H1 (cell line): ENCODE measurements at regions not wholly inside any gene's neighbourhood (a gene's known extent, or its start where the extent isn't known, plus 50 kb on each side); places are given as distances from the start of the nearest gene placed in this dataset.

ENCODE experiments used
- CTCF ChIA-PET: fragments of 300-600 bp; sonication (Branson Sonifier 250); formaldehyde crosslinking; loops from one replicate; lab custom pipeline; 2021; ENCODE audit not compliant: partially characterized antibody; lab: Charles Lee
- POLR2A ChIA-PET: fragments of 300-600 bp; sonication (Branson Sonifier 250); formaldehyde crosslinking; loops from one replicate; lab custom pipeline; 2021; ENCODE audit warnings: inconsistent platforms; ENCODE audit not compliant: partially characterized antibody; lab: Charles Lee
- DNase-seq, 2 experiments: peaks; one replicate each; pipeline versions ENCODE4 v3.0.0 to v3.0.0-alpha.2; 2010 to 2022; ENCODE audit warnings: low spot score in 2 of 2, low read depth in 1 of 2, mixed read lengths in 1 of 2
- FAIRE-seq: peaks from 2 replicates; lab custom pipeline; 2011; peaks lifted over from hg19 to GRCh38; lab: Jason Lieb, UNC
- H2AFZ ChIP-seq: 2 replicates; pipeline ENCODE4 v1.8.1; 2012; ENCODE audit warnings: low read length, inconsistent platforms
- H2AK5ac ChIP-seq: 2 replicates; pipeline ENCODE4 v1.6.1; 2013; ENCODE audit warnings: low read depth, low read length
- H2BK120ac ChIP-seq: replicated peaks from 2 replicates; pipeline ENCODE3; 2013; ENCODE audit warnings: low read depth, low read length, inconsistent platforms
- H2BK12ac ChIP-seq: 2 replicates; pipeline ENCODE4 v1.6.1; 2013; ENCODE audit warnings: low read depth, low read length
- H2BK15ac ChIP-seq: 2 replicates; pipeline ENCODE4 v1.6.1; 2013; ENCODE audit warnings: low read length
- H2BK20ac ChIP-seq: 2 replicates; pipeline ENCODE4 v1.6.1; 2013; ENCODE audit warnings: low read length
- H2BK5ac ChIP-seq: 2 replicates; pipeline ENCODE4 v1.6.1; 2013; ENCODE audit warnings: low read depth, low read length
- H3K14ac ChIP-seq: 2 replicates; pipeline ENCODE4 v1.6.1; 2013; ENCODE audit warnings: inconsistent platforms; ENCODE audit not compliant: insufficient read length
- H3K18ac ChIP-seq: 2 replicates; pipeline ENCODE4 v1.6.1; 2013; ENCODE audit warnings: low read length; ENCODE audit errors: extremely low read depth
- H3K23ac ChIP-seq: 2 replicates; pipeline ENCODE4 v1.6.1; 2013; ENCODE audit warnings: inconsistent platforms; ENCODE audit not compliant: insufficient read length
- H3K23me2 ChIP-seq: 2 replicates; pipeline ENCODE4 v1.6.1; 2013; ENCODE audit warnings: low read depth, low read length
- H3K27ac ChIP-seq: 2 replicates; pipeline ENCODE4 v1.6.1; 2011; ENCODE audit warnings: low read depth, low read length, inconsistent platforms
- H3K27me3 ChIP-seq, 4 experiments: replicated peaks in 1 of 4; 1 replicate in 1 of 4; 2 replicates in 3 of 4; pipeline versions ENCODE4 v1.6.1 to v1.8.1; 2011 to 2013; ENCODE audit warnings: low read length in 3 of 4, mild to moderate bottlenecking in 3 of 4, inconsistent platforms in 2 of 4, mixed read lengths in 2 of 4, moderate library complexity in 1 of 4; ENCODE audit not compliant: control insufficient read depth in 3 of 4, insufficient read depth in 3 of 4; ENCODE audit errors: extremely low read depth in 1 of 4
- H3K36me3 ChIP-seq, 4 experiments: 2 replicates each; pipeline versions ENCODE4 v1.6.1 to v1.8.1; 2011 to 2013; ENCODE audit warnings: mild to moderate bottlenecking in 4 of 4, low read length in 3 of 4, moderate library complexity in 2 of 4, control low read depth in 1 of 4, inconsistent platforms in 1 of 4; ENCODE audit not compliant: insufficient read depth in 4 of 4, control insufficient read depth in 2 of 4
- H3K4ac ChIP-seq: replicated peaks from 2 replicates; pipeline ENCODE3; 2013; ENCODE audit warnings: low read length, low read depth, mixed read lengths, inconsistent platforms; ENCODE audit not compliant: insufficient read length
- H3K4me1 ChIP-seq, 4 experiments: replicated peaks in 1 of 4; 1 replicate in 1 of 4; 2 replicates in 3 of 4; pipeline versions ENCODE4 v1.6.1 to v1.8.1; 2011 to 2013; ENCODE audit warnings: low read length in 3 of 4, inconsistent platforms in 2 of 4, mixed read lengths in 1 of 4; ENCODE audit not compliant: insufficient read depth in 4 of 4, control insufficient read depth in 3 of 4
- H3K4me2 ChIP-seq, 2 experiments: 2 replicates each; pipeline versions ENCODE4 v1.6.1 to v1.8.1; 2011 to 2013; ENCODE audit warnings: low read depth in 2 of 2, low read length in 2 of 2, control low read depth in 1 of 2, inconsistent platforms in 1 of 2, mild to moderate bottlenecking in 1 of 2; ENCODE audit not compliant: insufficient read depth in 1 of 2
- H3K4me3 ChIP-seq, 4 experiments: fragments of 200-600, 300-600 bp in 1 of 4; sonication (generic), shearing (Covaris generic), sonication (Bioruptor Twin) in 1 of 4; 2 replicates each; pipeline versions ENCODE4 v1.5.1 to v1.8.1; 2011 to 2016; ENCODE audit warnings: low read length in 4 of 4, low read depth in 3 of 4, control low read depth in 2 of 4, inconsistent platforms in 2 of 4, mild to moderate bottlenecking in 2 of 4, mixed read lengths in 1 of 4, moderate library complexity in 1 of 4; ENCODE audit not compliant: insufficient read depth in 2 of 4; ENCODE audit errors: extremely low read depth in 1 of 4
- H3K56ac ChIP-seq: replicated peaks from 2 replicates; pipeline ENCODE3; 2013; ENCODE audit warnings: low read depth, mild to moderate bottlenecking, mixed read lengths, low read length, inconsistent platforms; ENCODE audit not compliant: insufficient read length
- H3K79me1 ChIP-seq: 2 replicates; pipeline ENCODE4 v1.6.1; 2013; ENCODE audit warnings: low read depth, low read length, control low read depth
- H3K79me2 ChIP-seq, 2 experiments: 2 replicates each; pipeline versions ENCODE4 v1.6.1 to v1.8.1; 2012 to 2013; ENCODE audit warnings: low read length in 2 of 2, mild to moderate bottlenecking in 2 of 2, inconsistent platforms in 1 of 2; ENCODE audit not compliant: insufficient read depth in 2 of 2, control insufficient read depth in 1 of 2
- H3K9ac ChIP-seq, 4 experiments: replicated peaks in 1 of 4; 1 replicate in 1 of 4; 2 replicates in 3 of 4; pipeline versions ENCODE4 v1.6.1 to v1.8.1; 2011 to 2013; ENCODE audit warnings: low read depth in 3 of 4, low read length in 3 of 4, control low read depth in 2 of 4, mild to moderate bottlenecking in 2 of 4, moderate library complexity in 2 of 4, inconsistent platforms in 1 of 4; ENCODE audit errors: extremely low read depth in 1 of 4
- H3K9me3 ChIP-seq, 2 experiments: 2 replicates each; pipeline versions ENCODE4 v1.6.1 to v1.8.1; 2012 to 2013; ENCODE audit warnings: mild to moderate bottlenecking in 2 of 2, moderate library complexity in 2 of 2, control low read depth in 1 of 2, inconsistent platforms in 1 of 2, low read depth in 1 of 2, low read length in 1 of 2, mixed read lengths in 1 of 2; ENCODE audit not compliant: insufficient read depth in 2 of 2
- H4K20me1 ChIP-seq, 2 experiments: replicated peaks in 1 of 2; 2 replicates each; pipeline versions ENCODE3 to v1.8.1; 2011 to 2013; ENCODE audit warnings: inconsistent platforms in 2 of 2, low read length in 2 of 2, mild to moderate bottlenecking in 1 of 2; ENCODE audit not compliant: insufficient read depth in 2 of 2, control insufficient read depth in 1 of 2
- H4K5ac ChIP-seq: 2 replicates; pipeline ENCODE4 v1.6.1; 2013; ENCODE audit warnings: low read length, low read depth, mixed read lengths, inconsistent platforms; ENCODE audit not compliant: insufficient read length
- H4K8ac ChIP-seq: 2 replicates; pipeline ENCODE4 v1.8.0; 2013; ENCODE audit warnings: mild to moderate bottlenecking, moderate library complexity, low read length, inconsistent platforms; ENCODE audit not compliant: insufficient read depth; ENCODE audit errors: extremely low read depth
- H4K91ac ChIP-seq: replicated peaks from 2 replicates; pipeline ENCODE3; 2013; ENCODE audit warnings: low read length, mixed read lengths, inconsistent platforms; ENCODE audit not compliant: insufficient read length
- EGR1 ChIP-seq: IDR thresholded peaks from 2 replicates; pipeline ENCODE4 v1.6.1; 2011; ENCODE audit warnings: low read depth, low read length, borderline replicate concordance
- JUND ChIP-seq: IDR thresholded peaks from 2 replicates; pipeline ENCODE4 v1.6.1; 2011; ENCODE audit warnings: mild to moderate bottlenecking, improper control_type of control experiment, low read length
- MAFK ChIP-seq: IDR thresholded peaks from 2 replicates; pipeline ENCODE4 v1.6.1; 2012; ENCODE audit warnings: low read depth, mild to moderate bottlenecking, improper control_type of control experiment, low read length
- MAX ChIP-seq: IDR thresholded peaks from 2 replicates; pipeline ENCODE4 v1.6.1; 2012; ENCODE audit warnings: inconsistent platforms
- POLR2A ChIP-seq, 2 experiments: IDR thresholded peaks; 1 replicate in 1 of 2; 2 replicates in 1 of 2; pipeline ENCODE4 v1.6.1; 2011; ENCODE audit warnings: low read depth in 2 of 2, low read length in 2 of 2, mild to moderate bottlenecking in 2 of 2; ENCODE audit errors: control extremely low read depth in 1 of 2
- TAF1 ChIP-seq: IDR thresholded peaks from 2 replicates; pipeline ENCODE4 v1.6.1; 2011; ENCODE audit warnings: mild to moderate bottlenecking, low read depth, low read length
- WGBS, 2 experiments: shearing (Covaris generic) in 1 of 2; methylation state at CpG; one replicate each; pipeline versions ENCODE4 v1.1.6 to v1.1.7; 2013 to 2015; ENCODE audit warnings: low lambda C conversion rate in 2 of 2, mixed read lengths in 2 of 2, inconsistent platforms in 1 of 2, low coverage in 1 of 2, missing lambda C conversion rate in 1 of 2; ENCODE audit not compliant: insufficient replicate concordance in 2 of 2, insufficient coverage in 1 of 2, insufficient read length in 1 of 2; ENCODE audit errors: extremely low coverage in 1 of 2, missing lambda C conversion rate in 1 of 2; 5-methylcytosine and 5-hydroxymethylcytosine counted together

- H3K79me2 ChIP-seq, result no peaks in the 10 kb centered on the region
- no peak overlapping the region for H3K9ac ChIP-seq
- no peaks in the 10 kb centered on the region for H3K36me3 ChIP-seq
- H3K27me3 ChIP-seq, result no peaks in the 10 kb centered on the region
- H4K5ac ChIP-seq, result no peak overlapping the region
- FAIRE-seq (no peak), DNase-seq (no peak)
- H3K56ac ChIP-seq, result no peak overlapping the region
- H2AFZ ChIP-seq, result no peak overlapping the region
- H3K4me2 ChIP-seq, result no peak overlapping the region
- 83% methylated on average over 3 of the region's 3 CpGs; no CpG with 5 or more reads in 1 of the 2 experiments for WGBS, 2 experiments
- H3K27ac ChIP-seq, result no peak overlapping the region
- no peak overlapping the region for H2BK12ac ChIP-seq
- no peak overlapping the region for H2BK20ac ChIP-seq
- H3K18ac ChIP-seq, result no peak overlapping the region
- TF ChIP-seq EGR1 (no peak), MAX (no peak), MAFK (no peak), JUND (no peak), TAF1 (no peak), POLR2A (IDR thresholded peaks at IDR 0.05; ENCODE audit: control extremely low read depth in 1 of 2, low read depth in 2 of 2, low read length in 2 of 2) (no peak)
- no peaks in the 10 kb centered on the region for H3K4me1 ChIP-seq
- no peaks in the 10 kb centered on the region for H3K23me2 ChIP-seq
- no peaks in the 10 kb centered on the region for H3K9me3 ChIP-seq
- no peaks in the 10 kb centered on the region for H3K79me1 ChIP-seq
- POLR2A ChIA-PET, result no interaction called here
- no peak overlapping the region for H2BK120ac ChIP-seq
- H4K8ac ChIP-seq, result no peak overlapping the region
- no peaks in the 10 kb centered on the region for H4K20me1 ChIP-seq
- no peak overlapping the region for H3K23ac ChIP-seq
- CTCF ChIA-PET, result interaction anchor here (0.6 to 1.3 kb wide), 2 partner anchors 22 to 226 kb away, joined by 3 read pairs; no protein-coding TSS in a partner anchor
- H2BK15ac ChIP-seq, result no peak overlapping the region
- no peak overlapping the region for H4K91ac ChIP-seq
- H2BK5ac ChIP-seq, result no peak overlapping the region
- H3K4ac ChIP-seq, result no peak overlapping the region
- no peak overlapping the region for H2AK5ac ChIP-seq
- H3K14ac ChIP-seq, result no peak overlapping the region
- no peak overlapping the region for H3K4me3 ChIP-seq
These were observed 1316.9 kb upstream of the SEL1L start for GRCh38 chr14:82850576-82850975.
